ENCODE measurements at regions not wholly inside any gene's neighbourhood (a gene's known extent, or its start where the extent isn't known, plus 50 kb on each side); places are given as distances from the start of the nearest gene placed in this dataset.

- H3K9me3 ChIP-seq (ENCODE audit: insufficient read depth, low read length) = no peaks in the 10 kb centered on the region
- no peak for DNase-seq (ENCODE audit: low read depth, low spot score)
- TF ChIP-seq SUZ12 (IDR thresholded peaks at IDR 0.05; ENCODE audit: extremely low read depth, insufficient read depth, insufficient read length) (no peak), YY1 (IDR thresholded peaks at IDR 0.05; ENCODE audit: insufficient read depth, insufficient read length) (no peak), ZNF274 (IDR thresholded peaks at IDR 0.05; ENCODE audit: low read depth, low read length) (no peak)
- no peaks in the 10 kb centered on the region for H3K4me1 ChIP-seq (ENCODE audit: insufficient read depth, insufficient read length)
- H3K9ac ChIP-seq (ENCODE audit: insufficient read length, low read depth) = no peak overlapping the region
- H3K36me3 ChIP-seq (ENCODE audit: insufficient read depth, insufficient read length, low read length) = no peaks in the 10 kb centered on the region
- no peak overlapping the region for H3K4me3 ChIP-seq (ENCODE audit: insufficient read length, low read depth)
- no peaks in the 10 kb centered on the region for H3K27me3 ChIP-seq (ENCODE audit: insufficient read depth, insufficient read length)
These were observed 525.6 kb downstream of the SPATA31D1 start for GRCh38 chr9:82513976-82514735.

- DNase-seq (ENCODE audit: low read depth, low spot score) = no peak
- no peak overlapping the region for H3K9ac ChIP-seq (ENCODE audit: insufficient read length, low read depth)
- no peaks in the 10 kb centered on the region for H3K9me3 ChIP-seq (ENCODE audit: insufficient read depth, low read length)
- no peaks in the 10 kb centered on the region for H3K27me3 ChIP-seq (ENCODE audit: insufficient read depth, insufficient read length)
- no peaks in the 10 kb centered on the region for H3K36me3 ChIP-seq (ENCODE audit: insufficient read depth, insufficient read length, low read length)
- H3K4me3 ChIP-seq (ENCODE audit: insufficient read length, low read depth) = no peak overlapping the region
- no peak for TF ChIP-seq YY1 (IDR thresholded peaks at IDR 0.05; ENCODE audit: insufficient read depth, insufficient read length)
- TF ChIP-seq SUZ12 (IDR thresholded peaks at IDR 0.05; ENCODE audit: extremely low read depth, insufficient read depth, insufficient read length) = no peak
- TF ChIP-seq ZNF274 (IDR thresholded peaks at IDR 0.05; ENCODE audit: low read depth, low read length) = no peak
- no peaks in the 10 kb centered on the region for H3K4me1 ChIP-seq (ENCODE audit: insufficient read depth, insufficient read length)
These were observed 530.3 kb downstream of the SPATA31D1 start for GRCh38 chr9:82518868-82519267.

- Histone ChIP-seq H3K36me3 (ENCODE audit: insufficient read depth, insufficient read length, low read length) (no peaks in the 10 kb centered on the region), H3K4me1 (ENCODE audit: insufficient read depth, insufficient read length) (no peaks in the 10 kb centered on the region), H3K27me3 (ENCODE audit: insufficient read depth, insufficient read length) (no peaks in the 10 kb centered on the region), H3K4me3 (ENCODE audit: insufficient read length, low read depth) (no peak overlapping the region), H3K9me3 (ENCODE audit: insufficient read depth, low read length) (no peaks in the 10 kb centered on the region), H3K9ac (ENCODE audit: insufficient read length, low read depth) (no peak overlapping the region)
- no peak for DNase-seq (ENCODE audit: low read depth, low spot score)
- TF ChIP-seq ZNF274 (IDR thresholded peaks at IDR 0.05; ENCODE audit: low read depth, low read length) (no peak), SUZ12 (IDR thresholded peaks at IDR 0.05; ENCODE audit: extremely low read depth, insufficient read depth, insufficient read length) (no peak), YY1 (IDR thresholded peaks at IDR 0.05; ENCODE audit: insufficient read depth, insufficient read length) (no peak)
These were observed 530.8 kb downstream of the SPATA31D1 start for GRCh38 chr9:82519332-82519731.

- Histone ChIP-seq H3K4me1 (ENCODE audit: insufficient read depth, insufficient read length) (no peaks in the 10 kb centered on the region), H3K27me3 (ENCODE audit: insufficient read depth, insufficient read length) (no peaks in the 10 kb centered on the region), H3K4me3 (ENCODE audit: insufficient read length, low read depth) (no peak overlapping the region), H3K9ac (ENCODE audit: insufficient read length, low read depth) (no peak overlapping the region), H3K36me3 (ENCODE audit: insufficient read depth, insufficient read length, low read length) (no peaks in the 10 kb centered on the region), H3K9me3 (ENCODE audit: insufficient read depth, low read length) (peaks cover 11% of the 10 kb centered on the region)
- no peak for TF ChIP-seq SUZ12 (IDR thresholded peaks at IDR 0.05; ENCODE audit: extremely low read depth, insufficient read depth, insufficient read length)
- TF ChIP-seq YY1 (IDR thresholded peaks at IDR 0.05; ENCODE audit: insufficient read depth, insufficient read length) = no peak
- no peak for TF ChIP-seq ZNF274 (IDR thresholded peaks at IDR 0.05; ENCODE audit: low read depth, low read length)
- DNase-seq (ENCODE audit: low read depth, low spot score) = no peak
These were observed 535.8 kb downstream of the SPATA31D1 start for GRCh38 chr9:82524407-82524806.

- no peak for DNase-seq (ENCODE audit: low read depth, low spot score)
- TF ChIP-seq SUZ12 (IDR thresholded peaks at IDR 0.05; ENCODE audit: extremely low read depth, insufficient read depth, insufficient read length) (no peak), YY1 (IDR thresholded peaks at IDR 0.05; ENCODE audit: insufficient read depth, insufficient read length) (no peak), ZNF274 (IDR thresholded peaks at IDR 0.05; ENCODE audit: low read depth, low read length) (no peak)
- peaks cover 11% of the 10 kb centered on the region for H3K9me3 ChIP-seq (ENCODE audit: insufficient read depth, low read length)
These were observed 536.4 kb downstream of the RASEF start for GRCh38 chr9:82526577-82526976.

GRCh38 chr9:82531795-82532194 lies 531.1 kb downstream of the RASEF start:
- Histone ChIP-seq H3K9me3 (ENCODE audit: insufficient read depth, low read length) (peaks cover 11% of the 10 kb centered on the region), H3K4me1 (ENCODE audit: insufficient read depth, insufficient read length) (no peaks in the 10 kb centered on the region), H3K36me3 (ENCODE audit: insufficient read depth, insufficient read length, low read length) (no peaks in the 10 kb centered on the region), H3K27me3 (ENCODE audit: insufficient read depth, insufficient read length) (no peaks in the 10 kb centered on the region), H3K4me3 (ENCODE audit: insufficient read length, low read depth) (no peak overlapping the region), H3K9ac (ENCODE audit: insufficient read length, low read depth) (no peak overlapping the region)
- no peak for DNase-seq (ENCODE audit: low read depth, low spot score)
- TF ChIP-seq YY1 (IDR thresholded peaks at IDR 0.05; ENCODE audit: insufficient read depth, insufficient read length) = no peak
- TF ChIP-seq ZNF274 (IDR thresholded peaks at IDR 0.05; ENCODE audit: low read depth, low read length) = no peak
- no peak for TF ChIP-seq SUZ12 (IDR thresholded peaks at IDR 0.05; ENCODE audit: extremely low read depth, insufficient read depth, insufficient read length)

More at GRCh38 chr9:82526577-82526976, 536.4 kb downstream of the RASEF start:
- Histone ChIP-seq H3K4me3 (ENCODE audit: insufficient read length, low read depth) (no peak overlapping the region), H3K36me3 (ENCODE audit: insufficient read depth, insufficient read length, low read length) (no peaks in the 10 kb centered on the region), H3K9ac (ENCODE audit: insufficient read length, low read depth) (no peak overlapping the region), H3K27me3 (ENCODE audit: insufficient read depth, insufficient read length) (no peaks in the 10 kb centered on the region), H3K4me1 (ENCODE audit: insufficient read depth, insufficient read length) (no peaks in the 10 kb centered on the region)

GRCh38 chr9:82532504-82533180 lies 530.3 kb downstream of the RASEF start:
- no peak overlapping the region for H3K9ac ChIP-seq (ENCODE audit: insufficient read length, low read depth)
- TF ChIP-seq YY1 (IDR thresholded peaks at IDR 0.05; ENCODE audit: insufficient read depth, insufficient read length) (no peak), SUZ12 (IDR thresholded peaks at IDR 0.05; ENCODE audit: extremely low read depth, insufficient read depth, insufficient read length) (no peak), ZNF274 (IDR thresholded peaks at IDR 0.05; ENCODE audit: low read depth, low read length) (no peak)
- DNase-seq (ENCODE audit: low read depth, low spot score) = no peak

More at GRCh38 chr9:82532504-82533180, 530.3 kb downstream of the RASEF start:
- Histone ChIP-seq H3K27me3 (ENCODE audit: insufficient read depth, insufficient read length) (no peaks in the 10 kb centered on the region), H3K4me1 (ENCODE audit: insufficient read depth, insufficient read length) (no peaks in the 10 kb centered on the region), H3K36me3 (ENCODE audit: insufficient read depth, insufficient read length, low read length) (no peaks in the 10 kb centered on the region), H3K4me3 (ENCODE audit: insufficient read length, low read depth) (no peak overlapping the region), H3K9me3 (ENCODE audit: insufficient read depth, low read length) (peaks cover 2% of the 10 kb centered on the region; the same call in 1 of the 2 replicates)
